ENCODE measurements at regions not wholly inside any gene's neighbourhood (a gene's known extent, or its start where the extent isn't known, plus 50 kb on each side); places are given as distances from the start of the nearest gene placed in this dataset.
"Not testable (repeated sequence)": the region's sequence is repeated elsewhere in the genome, so short reads cannot be mapped to it uniquely, and the experiment has no call there.

GRCh38 chr5:8491254-8491653 is 622.3 kb downstream of the MTRR start:
- DNase-seq: no peak

- DNase-seq: no peak
Observed at GRCh38 chr5:8493176-8493575, 624.2 kb downstream of the MTRR start.

GRCh38 chr5:8500426-8500825 is 631.5 kb downstream of the MTRR start:
- no peak for DNase-seq

GRCh38 chr5:8505196-8505595 is 636.2 kb downstream of the MTRR start:
- no peak for DNase-seq

- no peak for DNase-seq
Observed at GRCh38 chr5:8508231-8508630, 639.3 kb downstream of the MTRR start.

GRCh38 chr5:8516356-8516755 is 647.4 kb downstream of the MTRR start:
- DNase-seq: no peak

GRCh38 chr5:8517456-8517855 is 648.5 kb downstream of the MTRR start:
- DNase-seq: no peak

GRCh38 chr5:8520917-8521316 is 652.0 kb downstream of the MTRR start:
- DNase-seq: no peak

GRCh38 chr5:8521991-8522390 is 653.0 kb downstream of the MTRR start:
- no peak for DNase-seq

- no peak for DNase-seq
Observed at GRCh38 chr5:8522646-8523045, 653.7 kb downstream of the MTRR start.

GRCh38 chr5:8523501-8523900 is 654.6 kb downstream of the MTRR start:
- DNase-seq: no peak

GRCh38 chr5:8525819-8526218 is 656.9 kb downstream of the MTRR start:
- DNase-seq: no peak

- DNase-seq: no peak
Observed at GRCh38 chr5:8528106-8528505, 659.2 kb downstream of the MTRR start.

- DNase-seq: peak; percentile 25
Observed at GRCh38 chr5:8538821-8539220, 669.9 kb downstream of the MTRR start.

- DNase-seq: no peak
Observed at GRCh38 chr5:8540317-8540716, 671.4 kb downstream of the MTRR start.

GRCh38 chr5:8550921-8551320 is 682.0 kb downstream of the MTRR start:
- DNase-seq: no peak

GRCh38 chr5:8553364-8553763 is 684.4 kb downstream of the MTRR start:
- no peak for DNase-seq

GRCh38 chr5:8557728-8558127 is 688.8 kb downstream of the MTRR start:
- no peak for DNase-seq

GRCh38 chr5:8560776-8561175 is 691.8 kb downstream of the MTRR start:
- no peak for DNase-seq

GRCh38 chr5:8561224-8561840 is 692.4 kb downstream of the MTRR start:
- DNase-seq: no peak

GRCh38 chr5:8561854-8562253 is 692.9 kb downstream of the MTRR start:
- DNase-seq: no peak

- DNase-seq: not testable (repeated sequence)
Observed at GRCh38 chr5:8563540-8563939, 694.6 kb downstream of the MTRR start.

- DNase-seq: no peak
Observed at GRCh38 chr5:8568858-8569257, 699.9 kb downstream of the MTRR start.

- no peak for DNase-seq
Observed at GRCh38 chr5:8570528-8570927, 701.6 kb downstream of the MTRR start.

GRCh38 chr5:8576178-8576577 is 707.2 kb downstream of the MTRR start:
- no peak for DNase-seq

GRCh38 chr5:8577792-8578191 is 708.8 kb downstream of the MTRR start:
- DNase-seq: no peak

Measured in NCI-H2029 treated with DMSO at 0.1 percent for 48 hours (cell line).